ENCODE measurements at regions not wholly inside any gene's neighbourhood (a gene's known extent, or its start where the extent isn't known, plus 50 kb on each side); places are given as distances from the start of the nearest gene placed in this dataset.

DNA sequence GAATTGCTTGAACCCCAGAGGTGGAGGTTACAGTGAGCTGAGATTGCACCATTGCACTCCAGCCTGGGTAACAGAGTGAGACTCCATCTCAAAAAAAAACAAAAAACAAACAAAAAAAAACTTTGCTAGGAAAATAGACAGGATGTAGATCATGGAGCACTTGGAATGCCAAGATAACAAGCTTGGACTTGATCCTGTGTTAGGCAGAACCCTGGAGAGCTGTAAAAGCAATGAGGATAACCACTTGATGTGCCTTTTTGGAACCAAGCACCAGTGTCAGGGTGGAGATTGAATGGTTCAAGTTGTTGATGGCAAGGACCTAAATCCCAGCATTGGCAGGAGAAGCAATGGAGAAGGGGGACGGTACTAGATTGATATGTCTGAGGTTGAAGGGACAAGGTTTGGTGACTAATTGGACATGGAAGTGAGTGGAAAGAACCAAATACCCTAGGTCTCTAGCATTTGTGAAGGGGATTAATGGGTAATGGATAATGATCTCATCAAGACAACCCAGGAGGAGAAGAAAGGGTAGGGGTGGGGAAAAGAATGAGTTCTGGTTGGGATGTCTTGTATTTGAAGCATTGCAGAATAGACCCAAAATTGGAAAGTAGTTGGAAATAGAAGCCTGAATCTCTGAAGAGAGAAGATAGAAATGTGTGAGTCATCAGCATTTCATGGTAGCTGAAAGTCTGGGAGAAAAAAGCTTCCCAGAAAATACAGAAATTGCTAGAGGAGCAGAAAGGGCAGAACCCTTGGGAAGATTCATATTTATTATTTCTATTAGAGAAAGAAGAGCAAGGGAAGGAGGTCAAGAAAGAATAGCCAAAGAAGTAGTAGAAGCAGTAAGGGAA lies 176.7 kb downstream of the NUAK1 start:
- H4K20me1 ChIP-seq (ENCODE audit: low read depth, low read length), result no peaks in the 10 kb centered on the region
- H3K36me3 ChIP-seq (ENCODE audit: low read length), result no peaks in the 10 kb centered on the region
- H3K9me3 ChIP-seq (ENCODE audit: insufficient read depth, low read length), result no peaks in the 10 kb centered on the region
- no peak overlapping the region for H3K27ac ChIP-seq (ENCODE audit: low read depth, low read length)
- H3K79me2 ChIP-seq (ENCODE audit: insufficient read depth, low read length), result no peaks in the 10 kb centered on the region
- H3F3A ChIP-seq (ENCODE audit: insufficient read depth), result no peaks in the 10 kb centered on the region
- TF ChIP-seq EZH2phosphoT487 (conservative IDR thresholded peaks at IDR 0.05; ENCODE audit: low read length), result no peak
- TF ChIP-seq, protein P1, sequence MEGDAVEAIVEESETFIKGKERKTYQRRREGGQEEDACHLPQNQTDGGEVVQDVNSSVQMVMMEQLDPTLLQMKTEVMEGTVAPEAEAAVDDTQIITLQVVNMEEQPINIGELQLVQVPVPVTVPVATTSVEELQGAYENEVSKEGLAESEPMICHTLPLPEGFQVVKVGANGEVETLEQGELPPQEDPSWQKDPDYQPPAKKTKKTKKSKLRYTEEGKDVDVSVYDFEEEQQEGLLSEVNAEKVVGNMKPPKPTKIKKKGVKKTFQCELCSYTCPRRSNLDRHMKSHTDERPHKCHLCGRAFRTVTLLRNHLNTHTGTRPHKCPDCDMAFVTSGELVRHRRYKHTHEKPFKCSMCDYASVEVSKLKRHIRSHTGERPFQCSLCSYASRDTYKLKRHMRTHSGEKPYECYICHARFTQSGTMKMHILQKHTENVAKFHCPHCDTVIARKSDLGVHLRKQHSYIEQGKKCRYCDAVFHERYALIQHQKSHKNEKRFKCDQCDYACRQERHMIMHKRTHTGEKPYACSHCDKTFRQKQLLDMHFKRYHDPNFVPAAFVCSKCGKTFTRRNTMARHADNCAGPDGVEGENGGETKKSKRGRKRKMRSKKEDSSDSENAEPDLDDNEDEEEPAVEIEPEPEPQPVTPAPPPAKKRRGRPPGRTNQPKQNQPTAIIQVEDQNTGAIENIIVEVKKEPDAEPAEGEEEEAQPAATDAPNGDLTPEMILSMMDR (IDR thresholded peaks at IDR 0.05; ENCODE audit: insufficient read depth, low read length, poor library complexity, severe bottlenecking), result no peak
- no peak overlapping the region for H3K9ac ChIP-seq (ENCODE audit: low read length)
- H3K4me2 ChIP-seq (ENCODE audit: low read depth, low read length, poor library complexity, severe bottlenecking), result no peak overlapping the region
- H2AFZ ChIP-seq (ENCODE audit: low read depth, low read length, severe bottlenecking), result no peak overlapping the region
- H3K27me3 ChIP-seq (ENCODE audit: low read length), result no peaks in the 10 kb centered on the region
- no peaks in the 10 kb centered on the region for H3K9me2 ChIP-seq (replicated peaks; ENCODE audit: insufficient read depth, low read length)
- H3K4me3 ChIP-seq (ENCODE audit: insufficient read depth, low read length, poor library complexity, severe bottlenecking), result no peak overlapping the region

DNA sequence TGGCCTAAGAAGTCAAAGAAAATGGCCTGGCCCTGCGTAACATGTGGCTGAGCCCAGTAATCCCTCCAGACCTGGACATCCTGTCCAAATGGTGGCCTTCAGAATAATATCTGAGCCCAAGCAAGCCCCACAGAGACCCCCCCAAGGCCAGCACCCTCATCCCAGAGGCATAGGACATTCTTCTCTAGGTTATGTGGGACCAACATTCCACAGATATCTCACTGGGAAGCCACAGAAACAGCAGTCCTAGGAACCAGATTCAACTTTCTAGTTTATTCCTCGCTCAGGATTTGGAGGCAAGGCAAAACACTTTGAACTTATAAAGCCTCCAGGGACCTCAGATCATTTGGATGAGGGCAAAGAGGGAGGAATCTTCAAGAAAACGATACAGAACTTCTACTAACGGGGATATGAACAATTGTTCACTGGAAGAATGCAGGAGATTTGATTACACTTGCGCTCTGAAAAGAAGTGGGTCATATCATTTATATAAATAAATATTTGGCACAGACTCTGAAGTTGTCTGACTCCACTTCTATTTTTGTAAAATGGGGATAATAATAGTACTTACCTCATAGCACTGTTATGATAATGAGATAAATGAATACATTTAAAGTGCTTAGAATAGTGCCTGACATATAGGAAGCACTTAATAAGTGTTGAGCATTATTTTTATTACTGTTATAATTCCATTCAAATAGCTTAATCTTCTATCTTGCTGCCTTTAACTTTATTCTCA lies 171.5 kb downstream of the NUAK1 start:
- Histone ChIP-seq H3K36me3 (ENCODE audit: low read length) (no peaks in the 10 kb centered on the region), H3F3A (ENCODE audit: insufficient read depth) (no peaks in the 10 kb centered on the region), H3K9me2 (replicated peaks; ENCODE audit: insufficient read depth, low read length) (no peaks in the 10 kb centered on the region), H3K27ac (ENCODE audit: low read depth, low read length) (no peak overlapping the region), H3K27me3 (ENCODE audit: low read length) (no peaks in the 10 kb centered on the region), H3K4me3 (ENCODE audit: insufficient read depth, low read length, poor library complexity, severe bottlenecking) (no peak overlapping the region), H4K20me1 (ENCODE audit: low read depth, low read length) (no peaks in the 10 kb centered on the region), H2AFZ (ENCODE audit: low read depth, low read length, severe bottlenecking) (no peak overlapping the region), H3K9ac (ENCODE audit: low read length) (no peak overlapping the region), H3K79me2 (ENCODE audit: insufficient read depth, low read length) (no peaks in the 10 kb centered on the region), H3K9me3 (ENCODE audit: insufficient read depth, low read length) (no peaks in the 10 kb centered on the region), H3K4me2 (ENCODE audit: low read depth, low read length, poor library complexity, severe bottlenecking) (no peak overlapping the region)
- TF ChIP-seq EZH2phosphoT487 (conservative IDR thresholded peaks at IDR 0.05; ENCODE audit: low read length), result no peak
- TF ChIP-seq, protein P1 (IDR thresholded peaks at IDR 0.05; ENCODE audit: insufficient read depth, low read length, poor library complexity, severe bottlenecking), result no peak

DNA sequence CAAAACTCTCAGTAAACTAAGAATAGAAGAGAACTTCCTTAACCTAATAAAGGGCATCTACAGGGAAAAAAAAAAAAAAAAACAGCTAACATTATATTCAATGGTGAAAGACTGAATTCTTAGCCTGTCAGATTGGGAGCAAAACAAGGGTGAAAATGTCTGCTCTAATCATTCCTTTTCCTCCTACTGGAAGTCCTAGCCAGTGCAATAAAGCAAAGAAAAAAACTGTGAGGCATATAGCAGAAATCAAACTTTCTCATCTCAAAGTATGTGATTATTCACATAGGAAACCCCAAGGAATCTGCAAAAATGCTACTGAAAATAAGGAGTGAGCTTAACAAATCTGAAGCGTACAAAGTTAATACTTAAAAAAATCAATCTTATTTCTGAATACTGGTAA lies 170.7 kb downstream of the NUAK1 start:
- no peak for TF ChIP-seq EZH2phosphoT487 (conservative IDR thresholded peaks at IDR 0.05; ENCODE audit: low read length)
- TF ChIP-seq, protein P1 (IDR thresholded peaks at IDR 0.05; ENCODE audit: insufficient read depth, low read length, poor library complexity, severe bottlenecking), result no peak

More for the DNA sequence above, 170.7 kb downstream of the NUAK1 start:
- Histone ChIP-seq H3K79me2 (ENCODE audit: insufficient read depth, low read length) (no peaks in the 10 kb centered on the region), H3K27ac (ENCODE audit: low read depth, low read length) (no peak overlapping the region), H3K9me3 (ENCODE audit: insufficient read depth, low read length) (no peaks in the 10 kb centered on the region), H3K4me3 (ENCODE audit: insufficient read depth, low read length, poor library complexity, severe bottlenecking) (no peak overlapping the region), H3F3A (ENCODE audit: insufficient read depth) (no peaks in the 10 kb centered on the region), H2AFZ (ENCODE audit: low read depth, low read length, severe bottlenecking) (no peak overlapping the region), H3K27me3 (ENCODE audit: low read length) (no peaks in the 10 kb centered on the region), H3K9me2 (replicated peaks; ENCODE audit: insufficient read depth, low read length) (no peaks in the 10 kb centered on the region), H3K9ac (ENCODE audit: low read length) (no peak overlapping the region), H3K36me3 (ENCODE audit: low read length) (no peaks in the 10 kb centered on the region), H3K4me2 (ENCODE audit: low read depth, low read length, poor library complexity, severe bottlenecking) (no peak overlapping the region), H4K20me1 (ENCODE audit: low read depth, low read length) (no peaks in the 10 kb centered on the region)
